HG03571 (cell line): ENCODE measurements at regions not wholly inside any gene's neighbourhood (a gene's known extent, or its start where the extent isn't known, plus 50 kb on each side); places are given as distances from the start of the nearest gene placed in this dataset.

Source experiments
- ATAC-seq: cut with Tn5 transposase; IDR thresholded peaks from one replicate; pipeline ENCODE4 v1.9.1; 2021; ENCODE audit not compliant: unreplicated experiment

DNA sequence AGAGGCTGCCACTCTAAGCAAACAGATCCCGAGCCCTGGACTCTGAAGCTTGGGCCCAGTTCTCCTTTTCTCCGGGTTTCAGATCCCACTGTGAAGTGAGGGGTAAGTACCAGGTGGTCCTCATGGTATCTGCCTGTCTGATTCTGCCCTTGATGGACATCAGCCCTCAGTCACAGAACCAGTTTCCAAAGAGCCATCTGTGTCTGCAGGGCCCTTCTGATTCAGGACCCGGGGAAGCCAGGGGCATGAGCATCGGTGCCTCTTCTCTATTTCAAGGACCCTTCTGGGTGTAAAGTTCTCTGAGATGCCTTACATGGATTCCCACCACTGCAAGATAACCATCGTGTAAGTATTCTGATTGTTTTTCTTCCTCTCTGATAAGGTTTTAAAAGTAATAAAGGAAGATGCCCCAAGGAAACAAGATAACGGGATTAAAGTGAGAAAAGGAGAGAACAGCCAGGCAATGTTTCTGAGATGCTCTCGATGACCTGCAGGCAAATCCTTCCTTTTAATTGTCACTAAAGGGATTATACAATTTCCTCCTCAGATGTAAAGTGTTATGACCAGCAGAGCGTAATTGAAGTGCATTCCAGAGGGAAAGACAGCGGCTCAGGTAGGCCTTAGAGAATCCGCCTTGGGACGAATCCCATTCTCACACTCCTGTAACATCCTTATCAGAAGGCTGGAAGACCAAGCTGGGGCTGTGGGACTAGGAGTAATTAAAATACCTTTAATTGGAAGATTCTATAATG lies 924.3 kb downstream of the TBC1D22A start:
- no peak for ATAC-seq

DNA sequence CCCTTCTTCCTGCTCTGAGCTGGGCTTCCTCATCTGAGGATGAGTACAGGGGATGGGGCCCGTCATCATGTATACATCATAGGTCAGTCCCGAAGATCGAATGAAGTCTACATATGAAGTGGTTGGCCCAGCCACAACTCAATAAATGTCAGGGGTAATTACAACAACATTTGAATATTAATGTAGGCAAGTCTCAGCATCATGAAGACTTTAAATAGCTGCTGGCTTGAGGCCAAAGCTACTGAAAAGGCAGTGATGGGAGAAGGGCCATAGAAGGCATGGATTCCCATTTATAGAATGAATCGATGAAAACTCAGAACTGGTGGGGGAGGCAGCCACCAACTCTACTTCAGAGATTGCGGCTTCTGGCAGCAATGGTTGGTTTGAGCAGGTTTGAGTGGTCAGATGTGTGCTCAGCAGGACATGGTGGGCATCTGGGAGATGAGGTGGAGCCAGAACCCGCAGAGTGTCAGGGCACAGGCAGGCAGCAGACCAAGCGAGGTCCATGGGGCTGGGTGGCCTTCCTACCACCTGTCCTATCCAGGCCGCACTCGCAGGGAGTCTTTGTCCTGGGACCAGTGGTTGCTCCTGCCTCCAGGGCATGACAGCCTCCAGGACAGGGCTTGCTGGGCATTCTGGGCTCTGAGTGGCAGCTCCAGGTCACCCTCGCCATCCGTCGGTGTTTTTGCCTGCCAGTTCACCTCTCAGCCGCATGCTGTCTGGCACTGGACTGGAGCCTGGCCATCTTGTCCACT lies 919.1 kb downstream of the TBC1D22A start:
- ATAC-seq, result no peak

DNA sequence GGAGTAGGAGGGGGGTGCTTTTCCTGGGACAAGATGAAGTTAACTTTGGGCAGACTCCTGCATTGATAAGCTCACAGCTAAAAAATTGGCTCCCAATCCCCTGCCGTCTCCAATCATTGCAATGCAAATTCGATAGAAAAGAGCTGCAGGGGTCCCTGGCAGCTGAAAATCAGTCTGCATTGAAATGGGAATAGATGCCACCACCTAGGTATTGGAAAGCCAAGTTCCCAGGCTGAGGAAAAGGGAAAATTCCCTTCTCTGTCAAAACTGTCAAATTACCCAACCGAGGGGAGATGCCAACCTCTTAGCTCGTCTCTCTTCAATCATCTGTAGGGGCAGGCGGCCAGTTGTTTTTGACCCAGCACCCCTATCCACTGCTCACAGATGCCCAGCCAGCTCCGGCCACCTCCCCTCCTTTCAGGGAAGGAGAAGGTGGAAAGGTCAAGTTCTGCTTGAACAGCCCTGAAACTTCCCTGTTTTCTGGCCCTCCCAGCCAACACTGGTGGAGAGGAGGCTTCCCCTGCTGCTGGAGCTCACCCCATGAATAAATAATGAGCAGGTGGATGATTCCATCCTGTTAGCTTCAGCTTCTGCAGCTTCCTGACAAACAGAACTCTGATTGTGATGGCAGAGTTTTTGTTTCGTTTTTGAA lies 916.3 kb downstream of the TBC1D22A start:
- no peak for ATAC-seq

DNA sequence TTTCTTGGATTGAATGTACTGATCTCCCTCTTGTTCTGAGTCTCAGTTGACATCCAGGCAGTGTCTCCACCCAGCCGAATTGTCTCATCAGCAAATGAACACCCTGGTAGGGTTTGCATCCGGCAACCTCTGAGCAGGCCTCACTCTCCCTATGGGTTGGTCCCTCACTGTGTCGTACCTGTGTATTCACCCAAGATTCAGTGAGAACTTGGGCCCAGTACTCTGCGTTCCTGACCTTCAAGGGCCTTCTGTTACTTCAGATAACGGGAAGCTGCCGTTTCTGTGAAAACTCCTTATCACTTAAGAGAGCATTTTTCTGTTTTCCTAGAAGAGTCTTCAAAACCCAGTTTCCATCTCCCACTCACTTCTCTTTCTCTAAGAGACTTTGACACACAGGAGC lies 915.6 kb downstream of the TBC1D22A start:
- no peak for ATAC-seq

DNA sequence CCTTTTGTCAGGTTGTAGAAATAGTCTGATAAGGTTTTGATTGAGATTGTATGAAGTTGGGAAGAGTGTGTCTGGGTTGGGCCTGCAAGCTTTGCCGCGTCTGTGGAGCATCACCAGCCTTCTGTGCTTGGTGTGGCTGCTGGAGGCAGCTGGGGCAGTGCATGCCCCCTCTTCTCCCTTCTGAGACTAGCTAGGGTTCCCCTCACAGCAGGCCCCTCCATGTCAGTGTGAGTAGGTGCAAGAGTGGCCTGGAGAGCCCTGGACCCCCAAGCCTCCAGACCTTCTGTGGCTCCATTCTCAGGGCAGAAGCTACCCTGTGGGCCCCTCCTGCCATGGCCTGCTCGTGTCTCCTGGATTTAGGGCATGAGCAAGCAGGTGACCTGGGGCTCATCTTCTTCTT lies 914.2 kb downstream of the TBC1D22A start:
- no peak for ATAC-seq

DNA sequence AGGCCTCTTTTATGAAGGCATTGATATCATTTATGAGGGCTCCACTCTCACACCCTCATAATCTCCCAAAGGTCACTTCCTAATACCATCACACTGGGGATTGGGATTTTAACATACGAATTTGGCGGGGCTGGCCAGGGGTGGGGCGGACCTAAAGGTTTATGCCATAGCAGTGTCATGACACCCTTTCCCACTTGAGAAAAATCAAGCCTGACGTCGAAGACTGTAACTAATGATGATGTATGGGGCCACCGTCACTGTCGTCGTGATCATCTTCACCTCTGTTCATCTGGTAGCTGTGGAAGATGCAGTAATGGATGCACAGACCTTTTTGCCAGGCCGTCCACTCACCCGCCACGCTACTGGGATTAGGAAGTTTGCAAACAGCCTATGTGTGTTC lies 912.1 kb downstream of the TBC1D22A start:
- no peak for ATAC-seq

DNA sequence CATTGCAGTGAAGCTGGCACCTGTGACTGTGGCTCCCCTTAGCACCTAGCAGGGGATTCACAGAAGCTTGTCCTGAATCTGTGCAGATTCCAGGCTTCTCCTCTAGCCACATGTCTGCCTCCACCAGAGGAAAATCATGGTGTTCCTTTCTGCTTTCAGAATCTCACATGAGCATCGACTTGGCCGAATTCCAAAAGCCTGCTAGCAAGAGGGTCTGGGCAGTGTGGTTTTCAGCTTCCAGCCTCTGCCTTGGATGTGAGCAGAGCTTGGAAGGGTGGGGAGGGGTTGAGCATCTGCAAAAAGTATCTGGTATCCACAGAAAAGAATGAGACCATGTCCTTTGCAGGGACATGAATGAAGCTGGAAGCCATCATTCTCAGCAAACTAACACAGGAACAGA lies 911.1 kb downstream of the TBC1D22A start:
- no peak for ATAC-seq

DNA sequence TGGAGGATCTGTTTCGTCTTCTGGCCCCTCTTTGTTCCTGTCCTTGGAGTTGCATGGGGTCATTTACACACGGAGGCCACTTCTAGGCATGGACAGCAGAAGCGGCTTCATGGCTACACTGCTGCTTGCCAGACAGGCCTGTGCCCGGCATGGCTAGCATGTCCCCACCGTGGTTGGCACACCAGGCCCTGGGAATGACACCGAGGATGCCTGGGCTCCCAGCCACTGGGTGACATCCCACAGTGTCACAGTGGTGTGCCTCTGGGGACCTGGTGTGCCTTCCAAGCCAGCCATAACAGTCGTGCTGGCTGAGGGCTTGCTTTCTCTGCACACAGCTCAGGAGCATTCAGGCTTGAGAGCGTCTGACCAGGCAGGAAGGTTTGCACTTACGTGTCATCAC lies 910.1 kb downstream of the TBC1D22A start:
- no peak for ATAC-seq

DNA sequence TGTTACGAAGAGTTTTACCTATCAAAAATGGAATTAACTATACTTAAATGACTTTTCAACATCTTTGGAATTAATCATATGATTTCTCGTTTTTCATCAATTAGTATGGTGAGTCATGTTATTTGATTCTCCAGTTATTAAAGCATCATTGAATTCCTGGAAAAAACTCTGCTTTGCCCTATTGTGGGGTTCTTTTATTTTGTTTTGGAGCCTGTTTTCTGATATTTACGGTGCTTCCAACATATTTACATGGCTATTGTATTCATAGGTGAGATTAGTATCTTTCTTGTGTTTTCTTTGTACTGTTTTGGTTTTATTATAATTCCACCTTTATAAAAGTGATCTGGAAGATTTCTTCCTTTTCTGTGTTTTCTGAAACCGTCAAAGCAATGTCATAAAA lies 902.7 kb downstream of the TBC1D22A start:
- ATAC-seq, result no peak

DNA sequence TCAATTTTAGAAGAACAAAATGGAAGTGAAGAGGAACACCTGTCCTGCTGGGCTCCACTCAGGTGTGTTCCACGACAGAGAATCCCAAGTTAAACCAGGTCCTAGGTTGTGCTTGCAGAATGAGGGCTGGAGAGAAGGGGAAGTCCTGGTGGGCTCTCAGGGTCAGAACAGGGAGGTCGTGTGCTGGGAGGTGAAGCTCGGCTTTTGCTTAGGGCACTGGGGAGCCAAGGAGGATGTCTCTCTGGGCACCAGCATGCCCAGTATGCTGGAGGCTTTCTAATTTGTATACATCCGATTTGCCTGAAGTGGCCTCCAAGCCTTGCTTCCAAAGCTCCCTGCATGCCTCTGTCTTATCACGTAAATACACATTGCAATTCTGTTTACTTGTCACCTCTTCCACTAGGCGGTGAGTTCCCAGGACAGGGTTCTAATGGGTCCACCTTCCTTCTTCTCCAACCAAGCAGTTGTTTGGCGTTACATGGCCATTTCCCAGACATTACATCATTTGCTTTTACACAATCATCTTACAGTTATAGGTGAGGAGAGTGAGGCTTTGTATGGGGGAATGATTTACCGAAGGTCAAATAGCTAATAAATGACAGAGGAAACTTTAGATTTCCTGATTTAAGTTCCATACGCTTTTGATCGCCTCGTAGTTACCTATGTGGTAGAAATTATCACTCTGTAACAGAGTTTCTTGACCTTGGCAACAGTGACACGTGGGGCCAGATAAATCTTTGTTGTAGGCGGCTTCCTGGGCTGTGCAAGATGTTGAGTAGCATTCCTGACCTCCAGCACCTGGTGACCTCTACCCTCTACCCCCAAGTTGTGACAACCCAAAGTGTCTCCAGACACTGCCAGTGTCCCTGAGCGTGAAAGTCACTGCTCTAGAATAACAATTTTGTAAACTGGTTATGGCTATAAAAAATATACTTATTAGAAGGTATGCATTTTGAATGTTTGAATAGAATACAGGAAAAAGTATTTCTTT lies 901.5 kb downstream of the TBC1D22A start:
- ATAC-seq, result no peak

DNA sequence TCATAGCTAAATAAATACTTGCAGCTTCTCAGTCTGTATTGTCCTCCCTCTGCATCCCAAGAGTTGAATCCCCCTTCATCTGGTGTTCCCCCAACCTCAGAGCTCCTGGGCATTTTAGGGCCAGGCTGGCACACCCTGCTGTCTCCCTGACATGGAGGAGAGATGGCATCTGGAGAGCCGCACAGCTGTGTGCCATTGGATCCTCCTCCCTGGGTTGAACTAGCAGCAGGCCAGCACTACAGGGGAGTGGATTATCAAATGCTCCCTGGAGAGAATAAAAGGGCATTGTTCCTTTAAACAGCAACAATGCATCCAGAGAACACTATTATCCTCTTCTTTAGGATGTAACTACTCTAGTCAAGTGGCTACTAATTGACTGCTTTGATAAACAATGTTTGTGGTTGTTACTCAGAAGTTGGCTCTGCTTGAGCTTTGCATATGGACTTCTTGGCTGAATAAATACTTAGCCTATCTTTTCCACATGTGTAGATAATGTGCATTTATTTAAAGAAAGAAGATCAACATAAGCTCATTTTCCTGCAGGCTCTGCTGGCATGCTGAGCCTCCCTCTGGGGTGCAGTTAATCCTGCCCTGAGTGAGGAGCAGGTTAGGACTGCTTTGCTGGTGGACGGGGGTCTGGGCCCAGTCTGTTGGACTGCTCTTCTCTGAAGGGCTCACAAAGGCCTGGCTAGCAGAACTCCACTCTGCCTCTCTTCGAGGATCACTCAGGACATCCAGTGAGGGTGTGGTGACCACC lies 897.2 kb downstream of the TBC1D22A start:
- no peak for ATAC-seq

DNA sequence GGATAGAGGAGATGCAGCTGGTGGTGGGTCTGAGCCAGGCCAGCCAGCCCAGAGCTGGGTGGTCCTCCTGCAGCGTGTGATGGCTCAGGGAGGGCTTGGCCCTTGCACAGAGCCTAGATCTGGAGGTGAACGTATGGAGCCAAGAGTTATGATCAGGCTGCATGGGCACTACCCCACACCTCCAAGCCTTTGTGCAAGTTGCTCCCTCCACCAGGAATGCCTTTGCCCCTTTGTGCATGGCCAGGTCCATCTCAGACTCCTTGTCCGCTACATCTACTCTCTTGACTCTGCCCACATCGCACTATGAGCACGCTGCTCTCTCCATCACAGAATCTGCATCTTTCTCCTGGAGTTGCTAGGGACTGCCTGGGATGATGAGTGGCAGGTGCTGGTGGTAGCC lies 895.7 kb downstream of the TBC1D22A start:
- no peak for ATAC-seq

DNA sequence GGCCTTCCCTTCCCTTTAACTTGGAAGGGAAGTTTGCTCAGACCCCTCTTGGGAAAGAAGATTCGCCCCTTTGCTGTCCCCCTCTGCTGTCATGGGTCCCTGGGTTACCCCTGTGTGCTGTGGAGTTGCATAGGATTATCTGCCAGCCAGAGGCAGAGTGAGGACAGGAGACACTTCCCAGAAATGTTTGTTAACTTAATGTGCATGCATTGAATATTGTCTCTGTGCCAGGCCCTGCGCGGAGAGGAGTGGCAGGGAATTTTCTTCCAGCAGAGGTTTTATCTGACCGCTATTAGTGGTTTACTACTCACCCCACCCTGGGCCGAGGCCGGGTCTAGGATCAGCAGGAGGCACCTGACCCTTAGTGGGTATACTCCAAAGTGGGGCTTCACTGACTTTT lies 894.8 kb downstream of the TBC1D22A start:
- ATAC-seq, result no peak

DNA sequence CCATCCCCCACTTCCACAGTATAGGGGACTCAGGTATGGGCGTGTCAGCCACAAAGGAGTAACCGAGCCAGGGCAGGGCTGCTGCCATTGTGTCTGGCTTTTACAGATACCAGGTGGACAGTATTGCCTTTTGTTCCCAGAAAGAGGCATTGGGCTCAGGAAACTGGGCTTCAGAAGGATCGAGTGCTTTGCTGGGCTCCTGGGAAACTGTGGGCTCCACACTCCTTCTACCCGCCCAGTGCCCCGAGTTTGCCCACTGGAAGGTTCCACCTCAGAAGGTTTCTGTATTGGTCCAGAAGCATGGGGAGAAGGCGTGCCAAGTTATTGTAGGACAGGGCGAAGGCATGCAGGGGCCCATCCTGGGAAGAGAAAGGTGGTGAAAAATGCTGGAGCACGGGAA lies 894.4 kb downstream of the TBC1D22A start:
- no peak for ATAC-seq

DNA sequence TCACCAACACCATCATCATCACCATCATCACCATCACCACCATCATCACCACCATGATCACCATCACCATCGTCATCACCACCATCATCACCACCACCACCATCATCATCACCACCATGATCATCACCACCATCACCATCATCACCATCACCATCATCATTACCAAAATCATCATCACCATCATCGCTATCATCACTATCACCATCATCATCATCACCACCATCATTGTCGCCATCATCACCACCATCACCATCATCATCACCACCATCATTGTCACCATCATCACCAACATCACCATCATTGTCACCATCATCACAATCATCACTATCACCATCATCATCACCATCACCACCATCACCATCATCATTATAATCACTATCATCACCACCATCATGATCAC lies 893.5 kb downstream of the TBC1D22A start:
- ATAC-seq, result no peak

DNA sequence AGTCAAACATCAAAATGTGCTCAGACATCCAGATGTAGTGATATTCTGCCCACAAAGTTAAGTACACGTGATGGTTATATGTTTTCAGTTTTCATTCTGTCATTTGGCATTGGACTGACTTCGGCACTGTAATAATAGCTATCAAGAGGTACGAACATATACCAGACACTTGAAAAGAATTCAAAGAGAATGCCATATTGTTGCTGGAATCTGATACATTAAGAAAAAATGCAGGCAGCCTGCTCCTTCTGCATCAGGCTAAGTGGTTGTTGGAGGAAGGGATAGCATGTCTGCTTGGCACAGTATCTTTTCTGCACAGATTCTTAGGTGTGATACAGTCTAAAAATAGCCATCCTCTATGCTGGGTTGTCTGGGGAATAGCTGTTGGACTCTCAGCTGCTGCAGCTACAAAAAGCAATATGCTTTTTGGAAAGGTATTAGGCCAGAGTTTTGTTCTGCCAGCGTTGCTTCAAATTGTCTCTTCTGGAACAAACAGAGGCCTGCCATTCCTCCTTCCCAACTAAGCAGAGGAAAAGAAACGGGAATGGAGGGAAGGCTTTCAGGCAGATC lies 892.6 kb downstream of the TBC1D22A start:
- no peak for ATAC-seq

DNA sequence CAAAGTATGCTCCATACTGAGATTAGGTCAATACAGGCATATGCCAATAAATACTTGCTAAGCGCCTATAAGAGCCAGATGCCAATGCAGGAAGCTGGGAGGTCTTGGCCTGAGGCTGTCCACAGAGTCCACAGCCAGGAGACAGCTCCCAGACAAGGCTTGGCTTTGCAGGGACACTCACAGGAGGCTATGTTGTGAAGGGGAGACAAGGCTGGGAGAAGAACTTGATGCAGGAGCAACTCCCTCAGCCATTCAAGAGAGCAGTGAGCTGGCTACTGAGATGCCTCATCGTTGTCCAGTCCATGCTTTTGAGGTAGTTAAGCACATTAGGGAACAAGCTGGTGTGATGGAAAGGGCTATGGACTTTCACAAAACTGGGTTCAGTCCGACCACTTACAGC lies 891.5 kb downstream of the TBC1D22A start:
- ATAC-seq, result no peak

DNA sequence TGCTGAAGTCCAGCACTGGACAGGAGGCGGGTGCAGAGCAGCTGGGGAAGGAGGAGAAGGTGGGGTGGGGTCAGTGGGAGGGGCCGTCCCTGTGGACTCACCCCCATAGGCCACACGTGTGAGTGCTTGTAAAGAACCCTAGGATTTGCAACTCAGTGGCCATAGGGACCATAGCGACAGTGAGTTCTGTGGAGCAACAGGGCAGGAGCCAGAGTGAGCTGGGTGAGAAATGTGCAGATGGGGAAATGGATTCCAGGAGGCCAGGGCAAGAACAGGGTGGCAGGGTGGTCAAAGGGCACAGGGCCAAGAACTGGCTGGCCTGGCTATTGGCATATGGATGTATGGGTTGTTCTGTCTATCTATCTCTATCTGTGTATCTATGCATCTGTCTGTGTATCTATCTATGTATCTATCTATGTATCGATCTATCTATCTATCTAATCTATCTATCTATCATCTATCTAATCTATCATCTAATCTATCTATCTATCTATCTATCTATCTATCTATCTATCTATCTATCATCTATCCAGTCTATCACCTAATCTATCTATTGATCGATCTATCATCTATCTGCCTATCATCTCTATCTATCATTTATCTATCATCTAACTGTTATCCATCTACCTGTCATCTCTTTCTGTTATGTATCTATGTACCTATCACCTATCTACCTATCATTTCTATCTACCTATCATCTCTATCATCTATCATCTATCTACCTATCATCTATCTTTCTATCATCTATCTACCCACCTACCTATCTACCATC lies 889.0 kb downstream of the TBC1D22A start:
- no peak for ATAC-seq

DNA sequence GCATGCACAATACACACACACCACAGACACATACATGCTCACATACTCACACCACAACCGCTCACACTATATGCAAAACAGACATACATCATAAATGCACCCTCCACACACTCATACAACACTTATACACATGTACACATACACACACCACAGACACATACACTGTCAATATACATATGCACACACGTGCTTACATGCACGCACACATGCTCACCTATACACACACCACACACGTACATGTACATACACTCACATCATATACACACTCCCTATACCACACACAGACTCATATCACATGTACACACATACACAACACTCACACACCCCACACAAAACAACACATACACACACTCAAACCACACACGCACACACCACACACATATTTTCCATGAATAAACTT lies 885.3 kb downstream of the TBC1D22A start:
- ATAC-seq, result no peak
